GM18873 (cell line): ENCODE measurements at regions not wholly inside any gene's neighbourhood (a gene's known extent, or its start where the extent isn't known, plus 50 kb on each side); places are given as distances from the start of the nearest gene placed in this dataset.

Experiments
- ATAC-seq: cut with Tn5 transposase; IDR thresholded peaks from one replicate; pipeline ENCODE4 v1.9.1; 2021; ENCODE audit warnings: mild to moderate bottlenecking, moderate library complexity, moderate number of reproducible peaks; ENCODE audit not compliant: unreplicated experiment, low FRiP score

GRCh38 chr19:30208436-30209060 lies 163.6 kb upstream of the ZNF536 start:
- ATAC-seq = no peak

- ATAC-seq = no peak
Observed at GRCh38 chr19:30209617-30210600, 162.3 kb upstream of the ZNF536 start.

GRCh38 chr19:30212574-30212973 lies 159.6 kb upstream of the ZNF536 start:
- ATAC-seq = no peak

GRCh38 chr19:30214651-30215051 lies 157.5 kb upstream of the ZNF536 start:
- ATAC-seq = no peak

- ATAC-seq = no peak
Observed at GRCh38 chr19:30215248-30215647, 156.9 kb upstream of the ZNF536 start.

DNA sequence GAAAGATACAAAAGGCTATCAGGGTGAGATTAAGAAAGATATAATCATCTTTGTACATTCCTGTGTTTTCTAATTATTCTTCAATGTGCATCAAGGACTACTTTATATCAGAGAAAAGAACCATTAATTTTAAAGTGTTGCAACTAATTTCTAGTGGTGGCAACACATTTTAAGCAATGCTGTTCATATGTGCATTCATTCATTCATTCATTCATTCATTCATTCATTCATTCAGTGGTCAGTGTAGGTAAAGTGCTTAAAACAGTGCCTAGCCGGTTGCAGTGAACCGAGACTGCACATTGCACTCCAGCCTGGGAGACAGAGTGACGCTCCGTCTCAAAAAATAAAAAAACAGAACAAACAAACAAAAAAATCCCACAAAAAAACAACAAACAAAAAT lies 155.7 kb upstream of the ZNF536 start:
- ATAC-seq = no peak

DNA sequence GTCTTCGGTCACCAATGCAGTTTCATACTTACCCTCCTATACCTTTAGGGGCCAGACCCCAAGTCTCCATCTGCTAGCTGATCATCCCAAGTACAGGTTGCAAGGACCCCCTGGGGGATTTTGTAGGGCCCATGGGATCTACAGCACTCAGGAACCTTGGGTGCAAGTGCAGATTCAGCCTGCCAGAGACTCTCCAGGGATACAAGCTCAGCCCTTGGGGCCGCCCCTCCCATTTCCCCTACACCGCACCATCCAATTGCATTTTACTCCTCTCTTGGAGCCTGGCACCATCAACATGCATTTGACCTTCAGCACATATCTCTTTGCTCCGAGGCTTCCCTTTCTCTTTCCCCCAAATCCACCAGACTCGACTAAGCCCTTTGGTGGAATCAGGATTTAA lies 154.7 kb upstream of the ZNF536 start:
- no peak for ATAC-seq

DNA sequence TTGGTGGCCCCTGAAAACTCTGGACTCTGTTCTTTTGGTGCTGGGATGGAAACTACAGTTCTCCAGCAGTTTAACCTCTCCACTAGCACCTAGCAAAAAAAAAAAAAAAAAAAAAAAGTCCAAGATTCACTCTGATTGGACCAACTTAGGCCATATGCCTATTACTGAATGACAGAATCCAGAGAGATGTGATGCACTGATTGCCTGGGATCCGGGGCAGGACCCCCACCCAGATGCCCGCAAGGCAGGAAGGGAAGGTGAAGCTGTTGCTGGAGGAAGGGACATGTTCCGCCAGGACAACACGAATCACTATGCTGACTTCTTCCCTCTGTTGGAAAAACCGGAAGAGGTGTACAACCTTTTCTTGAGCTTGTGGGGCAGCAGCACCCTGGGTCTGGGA lies 152.5 kb upstream of the ZNF536 start:
- ATAC-seq = no peak

- no peak for ATAC-seq
Observed at GRCh38 chr19:30221176-30221575, 151.0 kb upstream of the ZNF536 start.

DNA sequence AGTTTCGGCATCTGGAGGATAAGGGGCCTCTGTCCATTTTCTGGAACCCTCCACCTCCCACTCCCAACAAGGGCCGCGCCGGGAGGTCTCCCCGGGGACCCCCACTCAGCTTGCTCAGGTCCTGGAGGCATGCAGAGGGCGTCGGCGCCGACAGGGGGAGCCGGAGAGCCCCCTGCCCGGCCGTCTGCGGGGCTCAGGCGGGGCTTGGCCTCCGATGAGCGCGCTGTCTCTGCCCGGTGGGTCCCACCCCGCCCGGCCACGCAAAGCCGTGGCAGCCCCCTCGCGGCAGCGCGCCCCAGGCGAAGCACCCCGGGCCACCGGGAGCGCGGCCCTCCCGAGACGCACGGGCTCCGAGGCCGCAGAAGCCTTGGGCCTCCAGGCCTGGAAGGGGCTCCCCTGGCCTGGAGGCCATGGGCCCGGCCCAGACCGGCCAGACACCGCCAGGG lies 149.7 kb upstream of the ZNF536 start:
- ATAC-seq = no peak

- no peak for ATAC-seq
Observed at GRCh38 chr19:30222992-30223865, 149.0 kb upstream of the ZNF536 start.

GRCh38 chr19:30223866-30224688 lies 148.1 kb upstream of the ZNF536 start:
- ATAC-seq = no peak

GRCh38 chr19:30224689-30225606 lies 147.2 kb upstream of the ZNF536 start:
- ATAC-seq = no peak

DNA sequence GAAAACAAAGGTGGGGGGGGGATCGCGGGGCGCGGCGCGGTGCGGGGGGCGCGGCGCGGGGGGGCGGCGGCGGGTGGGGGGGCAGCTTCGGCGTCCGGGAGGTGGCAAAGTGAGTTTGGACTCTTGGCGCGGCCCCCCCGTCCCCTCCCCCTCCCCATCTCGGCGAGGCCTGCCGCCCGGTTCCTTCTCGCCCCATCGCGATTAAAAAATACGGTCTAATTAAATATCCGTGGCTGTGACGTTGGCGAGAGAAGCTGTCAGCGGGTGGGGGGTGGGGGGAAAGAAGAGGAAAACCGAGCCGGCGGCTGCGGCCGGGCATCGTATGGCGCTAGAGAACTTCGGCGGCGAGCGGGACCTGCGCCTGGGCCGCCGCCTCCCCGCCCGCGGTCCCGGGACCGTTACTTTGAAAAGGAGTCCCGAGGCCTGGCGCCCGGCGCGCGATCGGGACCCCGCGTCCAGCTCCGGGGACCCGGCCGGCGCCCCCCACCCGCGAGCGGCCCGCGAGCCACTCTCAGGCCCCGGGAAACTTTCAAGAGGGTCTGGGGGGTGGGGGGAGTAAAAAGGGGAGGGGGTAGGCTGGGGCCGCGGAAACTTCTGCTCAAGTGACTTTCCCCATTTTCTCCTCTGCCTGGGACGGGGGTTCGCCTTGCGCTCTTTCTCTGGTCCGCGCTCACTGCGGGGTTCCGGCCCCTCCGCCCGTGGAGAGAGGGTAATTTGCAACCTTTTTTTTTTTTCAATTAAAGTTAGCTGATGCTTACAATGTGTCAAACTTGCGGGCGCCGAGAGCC lies 146.3 kb upstream of the ZNF536 start:
- ATAC-seq = no peak

GRCh38 chr19:30226464-30227011 lies 145.6 kb upstream of the ZNF536 start:
- no peak for ATAC-seq

DNA sequence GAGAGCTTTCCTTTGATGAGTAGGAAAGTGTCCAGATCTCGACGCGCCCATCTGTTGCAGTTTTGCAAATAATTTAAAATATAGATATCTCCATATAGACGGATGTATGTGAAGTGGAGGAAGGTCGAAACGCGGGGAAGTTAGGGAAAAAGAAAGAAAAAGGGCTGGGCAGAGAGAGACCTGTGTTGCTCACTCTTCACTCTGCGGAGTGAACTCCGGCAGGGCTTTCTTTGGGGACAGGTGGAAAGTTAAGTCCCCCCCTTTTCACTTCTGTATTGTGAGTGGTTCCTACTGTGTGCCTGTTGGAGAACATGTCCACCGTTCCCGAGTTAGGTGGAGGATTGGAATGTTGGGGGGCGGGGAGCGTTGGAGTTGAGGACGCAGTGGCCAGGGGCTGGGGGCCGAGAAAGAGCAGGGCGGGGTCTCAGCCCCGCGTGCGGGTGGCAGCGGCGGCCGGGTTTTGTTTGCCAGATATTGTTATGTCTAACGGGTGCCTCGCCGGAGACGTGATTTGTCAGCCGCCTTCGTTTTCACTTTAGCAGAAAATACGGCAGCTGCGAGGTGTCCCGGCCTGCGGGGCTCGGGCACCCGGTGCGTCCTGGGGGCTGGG lies 145.1 kb upstream of the ZNF536 start:
- no peak for ATAC-seq

- ATAC-seq = no peak
Observed at GRCh38 chr19:30227661-30228112, 144.5 kb upstream of the ZNF536 start.
